T-helper 2 cell (primary cell): ENCODE measurements at regions not wholly inside any gene's neighbourhood (a gene's known extent, or its start where the extent isn't known, plus 50 kb on each side); places are given as distances from the start of the nearest gene placed in this dataset.
"Not testable (repeated sequence)": the region's sequence is repeated elsewhere in the genome, so short reads cannot be mapped to it uniquely, and the experiment has no call there.

Experiments used
- DNase-seq, 5 experiments: peaks; one replicate each; pipeline versions ENCODE4 v3.0.0 to v3.0.0-alpha.2; 2012 to 2022

GRCh38 chr2:234272069-234272850 is 221.8 kb downstream of the SPP2 start:
- peak in 1 of 5 experiments; percentile 79 for DNase-seq

GRCh38 chr2:234271338-234271737 is 220.8 kb downstream of the SPP2 start:
- DNase-seq = no peak

GRCh38 chr2:234269769-234270204 is 219.3 kb downstream of the SPP2 start:
- DNase-seq = no peak

GRCh38 chr2:234267534-234267933 is 217.0 kb downstream of the SPP2 start:
- DNase-seq = peak in 1 of 5 experiments; percentile 47

- no peak for DNase-seq
Measured at GRCh38 chr2:234266952-234267351, 216.4 kb downstream of the SPP2 start.

- DNase-seq = no peak
Measured at GRCh38 chr2:234265206-234265605, 214.7 kb downstream of the SPP2 start.

- DNase-seq = no peak
Measured at GRCh38 chr2:234261736-234262135, 211.2 kb downstream of the SPP2 start.

GRCh38 chr2:234259440-234259839 is 208.9 kb downstream of the SPP2 start:
- DNase-seq = no peak

- no peak for DNase-seq
Measured at GRCh38 chr2:234258562-234259141, 208.2 kb downstream of the SPP2 start.

- DNase-seq = no peak
Measured at GRCh38 chr2:234257859-234258561, 207.5 kb downstream of the SPP2 start.

- DNase-seq = no peak
Measured at GRCh38 chr2:234256516-234256915, 206.0 kb downstream of the SPP2 start.

- peak in 1 of 5 experiments; percentile 28 for DNase-seq
Measured at GRCh38 chr2:234254783-234255521, 204.4 kb downstream of the SPP2 start.

- no peak for DNase-seq
Measured at GRCh38 chr2:234252772-234253171, 202.3 kb downstream of the SPP2 start.

- no peak for DNase-seq
Measured at GRCh38 chr2:234251326-234252271, 201.1 kb downstream of the SPP2 start.

- DNase-seq = no peak
Measured at GRCh38 chr2:234250926-234251325, 200.4 kb downstream of the SPP2 start.

- DNase-seq = no peak
Measured at GRCh38 chr2:234249873-234250272, 199.4 kb downstream of the SPP2 start.

- no peak for DNase-seq
Measured at GRCh38 chr2:234249034-234249735, 198.7 kb downstream of the SPP2 start.

GRCh38 chr2:234248213-234248710 is 197.8 kb downstream of the SPP2 start:
- not testable (repeated sequence) for DNase-seq

- no peak for DNase-seq
Measured at GRCh38 chr2:234247453-234248180, 197.1 kb downstream of the SPP2 start.

GRCh38 chr2:234245945-234246344 is 195.4 kb downstream of the SPP2 start:
- no peak for DNase-seq
